22Rv1 (cell line): ENCODE measurements at regions not wholly inside any gene's neighbourhood (a gene's known extent, or its start where the extent isn't known, plus 50 kb on each side); places are given as distances from the start of the nearest gene placed in this dataset.

Experiments
- H3K27ac ChIP-seq: fragments of 450-650 bp; 2 replicates; pipeline ENCODE4 v1.5.1; 2017
- ZFX ChIP-seq: fragments of 450-650 bp; IDR thresholded peaks from 2 replicates; pipeline ENCODE4 v1.6.1; 2017; ENCODE audit warnings: antibody characterized with exemption, borderline replicate concordance
- TF ChIP-seq, protein P1 (sequence below): fragments of 450-650 bp; IDR thresholded peaks from 2 replicates; pipeline ENCODE4 v1.5.1; 2017; ENCODE audit warnings: mild to moderate bottlenecking

- TF ChIP-seq ZFX, result no peak
- TF ChIP-seq, protein P1, sequence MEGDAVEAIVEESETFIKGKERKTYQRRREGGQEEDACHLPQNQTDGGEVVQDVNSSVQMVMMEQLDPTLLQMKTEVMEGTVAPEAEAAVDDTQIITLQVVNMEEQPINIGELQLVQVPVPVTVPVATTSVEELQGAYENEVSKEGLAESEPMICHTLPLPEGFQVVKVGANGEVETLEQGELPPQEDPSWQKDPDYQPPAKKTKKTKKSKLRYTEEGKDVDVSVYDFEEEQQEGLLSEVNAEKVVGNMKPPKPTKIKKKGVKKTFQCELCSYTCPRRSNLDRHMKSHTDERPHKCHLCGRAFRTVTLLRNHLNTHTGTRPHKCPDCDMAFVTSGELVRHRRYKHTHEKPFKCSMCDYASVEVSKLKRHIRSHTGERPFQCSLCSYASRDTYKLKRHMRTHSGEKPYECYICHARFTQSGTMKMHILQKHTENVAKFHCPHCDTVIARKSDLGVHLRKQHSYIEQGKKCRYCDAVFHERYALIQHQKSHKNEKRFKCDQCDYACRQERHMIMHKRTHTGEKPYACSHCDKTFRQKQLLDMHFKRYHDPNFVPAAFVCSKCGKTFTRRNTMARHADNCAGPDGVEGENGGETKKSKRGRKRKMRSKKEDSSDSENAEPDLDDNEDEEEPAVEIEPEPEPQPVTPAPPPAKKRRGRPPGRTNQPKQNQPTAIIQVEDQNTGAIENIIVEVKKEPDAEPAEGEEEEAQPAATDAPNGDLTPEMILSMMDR, result no peak
- no peak overlapping the region for H3K27ac ChIP-seq
These were observed 280.0 kb upstream of the TBX18 start for GRCh38 chr6:85044361-85044760.

DNA sequence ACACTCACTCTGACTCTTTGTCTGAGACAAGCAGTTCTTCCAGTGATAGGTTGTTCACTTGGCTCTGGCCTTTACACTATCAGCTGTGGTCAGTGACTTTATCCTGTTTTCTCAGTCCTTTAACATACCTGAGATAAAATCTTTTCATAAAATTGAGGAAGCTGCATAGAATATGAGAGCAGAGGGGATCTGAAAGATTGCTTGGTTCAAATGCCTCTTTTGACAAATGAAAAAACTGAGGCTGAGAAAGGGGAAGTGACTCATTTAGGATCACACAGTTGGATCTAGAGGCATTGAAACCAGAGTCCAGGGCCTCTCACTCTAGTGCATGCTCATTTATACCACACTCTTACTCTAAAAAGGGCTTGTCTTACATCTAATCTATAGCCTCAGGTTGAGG is 277.0 kb upstream of the TBX18 start:
- TF ChIP-seq ZFX, result no peak
- TF ChIP-seq, protein P1, result no peak
- H3K27ac ChIP-seq, result peak overlapping the region; percentile 56

DNA sequence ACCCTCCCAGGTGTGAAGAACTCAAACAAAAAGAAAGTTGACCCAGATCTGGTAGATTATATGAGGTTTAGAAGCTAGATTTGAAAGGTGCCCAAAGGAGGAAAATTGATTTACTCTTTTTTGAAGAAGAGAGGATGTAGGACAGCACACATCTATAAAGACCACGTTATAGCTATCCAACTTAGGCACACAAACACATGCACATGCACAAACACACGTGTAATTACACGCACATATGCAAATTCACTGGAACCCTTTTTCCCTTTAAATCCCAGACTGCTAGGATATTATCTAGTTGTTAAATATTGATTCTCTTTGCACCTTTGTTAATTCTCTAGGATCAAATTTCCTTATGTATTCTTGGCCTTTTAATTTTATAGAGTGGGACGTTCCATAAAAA is 272.8 kb upstream of the TBX18 start:
- no peak for TF ChIP-seq ZFX
- TF ChIP-seq, protein P1, result no peak
- H3K27ac ChIP-seq, result no peak overlapping the region

- no peak overlapping the region for H3K27ac ChIP-seq
- no peak for TF ChIP-seq ZFX
- TF ChIP-seq, protein P1, result no peak
These were observed 271.4 kb upstream of the TBX18 start for GRCh38 chr6:85035766-85036165.

DNA sequence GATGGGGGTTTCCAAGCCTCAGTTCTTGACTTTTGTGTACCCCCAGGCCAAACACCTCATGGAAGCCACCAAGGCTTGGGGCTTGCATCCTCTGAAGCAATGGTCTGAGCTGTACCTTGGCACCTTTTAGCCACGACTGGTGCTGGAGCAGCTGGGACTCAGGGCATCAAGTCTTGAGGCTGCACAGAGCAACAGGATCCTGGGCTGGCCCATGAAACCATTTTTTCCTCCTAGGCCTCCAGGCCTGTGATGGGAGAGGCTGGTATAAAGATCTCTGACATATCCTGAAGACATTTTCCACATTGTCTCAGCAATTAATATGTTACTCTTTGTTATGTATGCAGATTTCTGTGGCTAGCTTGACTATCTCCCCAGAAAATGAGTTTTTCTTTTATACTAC is 269.1 kb upstream of the TBX18 start:
- TF ChIP-seq ZFX, result no peak
- TF ChIP-seq, protein P1, result no peak
- H3K27ac ChIP-seq, result no peak overlapping the region

- TF ChIP-seq ZFX, result no peak
- TF ChIP-seq, protein P1, result no peak
- no peak overlapping the region for H3K27ac ChIP-seq
These were observed 261.6 kb upstream of the TBX18 start for GRCh38 chr6:85026021-85026420.

GRCh38 chr6:85023721-85024120 is 259.3 kb upstream of the TBX18 start:
- no peak overlapping the region for H3K27ac ChIP-seq
- TF ChIP-seq ZFX, result no peak
- TF ChIP-seq, protein P1, result no peak
